ENCODE measurements at regions not wholly inside any gene's neighbourhood (a gene's known extent, or its start where the extent isn't known, plus 50 kb on each side); places are given as distances from the start of the nearest gene placed in this dataset.

DNA sequence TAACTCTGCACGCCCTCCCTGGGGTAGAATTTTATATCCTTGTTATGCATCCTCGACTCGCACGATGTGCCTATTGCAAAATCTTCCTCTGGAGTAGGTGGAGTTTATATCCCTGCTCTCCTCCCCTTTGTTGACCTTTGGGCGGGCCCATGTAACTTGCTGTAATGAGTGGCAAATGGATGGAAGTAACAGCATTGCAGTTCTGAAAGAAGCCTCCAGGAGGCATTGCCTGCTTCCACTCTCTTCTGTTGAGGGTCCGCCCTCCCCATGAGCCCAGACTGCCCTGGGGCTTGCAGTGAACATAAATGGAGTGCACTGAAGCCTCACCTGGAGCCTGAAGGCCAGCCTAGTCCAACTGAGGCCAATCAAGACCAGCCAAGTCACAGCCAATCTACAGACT, 62.2 kb upstream of the GRIK3 start:
- H3K27ac ChIP-seq: no peak overlapping the region
- H3K27me3 ChIP-seq: peaks cover 74% of the 10 kb centered on the region
- no peak overlapping the region for H3K4me3 ChIP-seq
- no peaks in the 10 kb centered on the region for H3K36me3 ChIP-seq
- 82 to 87% methylated on average over 2 to 4 of the region's 6 CpGs for WGBS, 2 donors (ENCODE audit: low coverage in 1 of 2)
- ATAC-seq: no peak
- peaks cover 0 to 5% (median 0%) of the 10 kb centered on the region in 3 donors for H3K9me3 ChIP-seq
- no peak for TF ChIP-seq POLR2AphosphoS5 (IDR thresholded peaks at IDR 0.05)
- TF ChIP-seq EP300 (IDR thresholded peaks at IDR 0.05): no peak
- TF ChIP-seq POLR2A (IDR thresholded peaks at IDR 0.05): no peak
- TF ChIP-seq, protein P1, sequence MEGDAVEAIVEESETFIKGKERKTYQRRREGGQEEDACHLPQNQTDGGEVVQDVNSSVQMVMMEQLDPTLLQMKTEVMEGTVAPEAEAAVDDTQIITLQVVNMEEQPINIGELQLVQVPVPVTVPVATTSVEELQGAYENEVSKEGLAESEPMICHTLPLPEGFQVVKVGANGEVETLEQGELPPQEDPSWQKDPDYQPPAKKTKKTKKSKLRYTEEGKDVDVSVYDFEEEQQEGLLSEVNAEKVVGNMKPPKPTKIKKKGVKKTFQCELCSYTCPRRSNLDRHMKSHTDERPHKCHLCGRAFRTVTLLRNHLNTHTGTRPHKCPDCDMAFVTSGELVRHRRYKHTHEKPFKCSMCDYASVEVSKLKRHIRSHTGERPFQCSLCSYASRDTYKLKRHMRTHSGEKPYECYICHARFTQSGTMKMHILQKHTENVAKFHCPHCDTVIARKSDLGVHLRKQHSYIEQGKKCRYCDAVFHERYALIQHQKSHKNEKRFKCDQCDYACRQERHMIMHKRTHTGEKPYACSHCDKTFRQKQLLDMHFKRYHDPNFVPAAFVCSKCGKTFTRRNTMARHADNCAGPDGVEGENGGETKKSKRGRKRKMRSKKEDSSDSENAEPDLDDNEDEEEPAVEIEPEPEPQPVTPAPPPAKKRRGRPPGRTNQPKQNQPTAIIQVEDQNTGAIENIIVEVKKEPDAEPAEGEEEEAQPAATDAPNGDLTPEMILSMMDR (IDR thresholded peaks at IDR 0.05): no peak
- no peaks in the 10 kb centered on the region for H3K4me1 ChIP-seq

GRCh38 chr1:37097731-37098130, 63.4 kb upstream of the GRIK3 start:
- ATAC-seq: no peak
- peaks cover 0 to 5% (median 0%) of the 10 kb centered on the region in 3 donors for H3K9me3 ChIP-seq
- no peaks in the 10 kb centered on the region for H3K36me3 ChIP-seq
- 63 to 64% methylated on average over 3 of the region's 7 CpGs for WGBS, 2 donors (ENCODE audit: low coverage in 1 of 2)
- TF ChIP-seq POLR2AphosphoS5 (IDR thresholded peaks at IDR 0.05): no peak
- no peak for TF ChIP-seq EP300 (IDR thresholded peaks at IDR 0.05)
- TF ChIP-seq, protein P1 (IDR thresholded peaks at IDR 0.05): no peak
- TF ChIP-seq POLR2A (IDR thresholded peaks at IDR 0.05): no peak
- H3K4me1 ChIP-seq: no peaks in the 10 kb centered on the region
- no peak overlapping the region for H3K4me3 ChIP-seq
- H3K27ac ChIP-seq: no peak overlapping the region
- peaks cover 72% of the 10 kb centered on the region for H3K27me3 ChIP-seq

DNA sequence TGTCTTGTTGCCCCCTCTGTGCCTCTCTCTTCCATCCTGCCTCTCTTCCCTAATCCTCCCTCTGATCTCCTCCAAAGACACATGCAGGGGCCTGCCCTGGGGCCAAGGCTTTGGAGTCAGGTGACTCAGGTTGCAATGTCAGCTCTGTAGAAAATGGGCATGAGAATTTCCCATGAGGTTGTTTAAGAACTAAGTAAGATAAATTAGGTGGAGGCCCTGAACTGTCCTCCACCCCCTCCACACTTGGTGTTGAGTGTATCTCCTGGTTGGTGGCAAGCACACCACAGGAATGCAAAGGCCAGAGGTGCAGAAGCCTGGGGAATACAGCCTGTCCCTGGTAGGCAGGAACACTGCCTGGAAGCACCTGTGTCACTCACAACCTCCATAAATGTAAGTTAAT, 63.9 kb upstream of the GRIK3 start:
- no peaks in the 10 kb centered on the region for H3K36me3 ChIP-seq
- ATAC-seq: no peak
- H3K27ac ChIP-seq: no peak overlapping the region
- TF ChIP-seq POLR2AphosphoS5 (IDR thresholded peaks at IDR 0.05) (no peak), EP300 (IDR thresholded peaks at IDR 0.05) (no peak), POLR2A (IDR thresholded peaks at IDR 0.05) (no peak)
- TF ChIP-seq, protein P1 (IDR thresholded peaks at IDR 0.05): no peak
- peaks cover 0 to 5% (median 0%) of the 10 kb centered on the region in 3 donors for H3K9me3 ChIP-seq
- no peak overlapping the region for H3K4me3 ChIP-seq
- H3K4me1 ChIP-seq: no peaks in the 10 kb centered on the region
- peaks cover 67% of the 10 kb centered on the region for H3K27me3 ChIP-seq

DNA sequence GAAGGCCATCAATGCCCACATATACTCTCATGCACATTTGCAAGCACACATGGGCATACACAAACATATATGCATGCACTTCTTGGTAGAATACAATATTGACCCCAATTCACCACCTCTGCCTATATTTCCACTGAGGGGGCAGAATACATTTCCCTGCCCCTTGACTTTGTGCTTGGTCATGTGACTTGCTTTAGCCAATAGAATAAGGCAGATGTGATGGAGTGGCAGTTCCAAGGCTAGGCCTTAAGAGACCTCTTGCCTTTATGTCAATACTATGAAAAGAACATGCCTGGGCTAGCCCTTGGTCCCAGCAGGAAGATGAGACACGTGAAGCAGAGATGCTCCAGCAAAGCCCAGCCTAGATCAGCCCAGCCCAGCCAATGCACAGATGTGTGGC, 66.0 kb upstream of the GRIK3 start:
- 0% methylated on average over 1 of the region's 1 CpG; no CpG with 5 or more reads in 1 of the 2 donors for WGBS, 2 donors (ENCODE audit: low coverage in 1 of 2)
- TF ChIP-seq POLR2A (IDR thresholded peaks at IDR 0.05): no peak
- H3K27me3 ChIP-seq: peaks cover 52% of the 10 kb centered on the region
- H3K27ac ChIP-seq: no peak overlapping the region
- H3K4me3 ChIP-seq: no peak overlapping the region
- H3K4me1 ChIP-seq: no peaks in the 10 kb centered on the region
- no peak for ATAC-seq
- H3K9me3 ChIP-seq: peaks cover 0 to 14% (median 0%) of the 10 kb centered on the region in 3 donors
- no peaks in the 10 kb centered on the region for H3K36me3 ChIP-seq

DNA sequence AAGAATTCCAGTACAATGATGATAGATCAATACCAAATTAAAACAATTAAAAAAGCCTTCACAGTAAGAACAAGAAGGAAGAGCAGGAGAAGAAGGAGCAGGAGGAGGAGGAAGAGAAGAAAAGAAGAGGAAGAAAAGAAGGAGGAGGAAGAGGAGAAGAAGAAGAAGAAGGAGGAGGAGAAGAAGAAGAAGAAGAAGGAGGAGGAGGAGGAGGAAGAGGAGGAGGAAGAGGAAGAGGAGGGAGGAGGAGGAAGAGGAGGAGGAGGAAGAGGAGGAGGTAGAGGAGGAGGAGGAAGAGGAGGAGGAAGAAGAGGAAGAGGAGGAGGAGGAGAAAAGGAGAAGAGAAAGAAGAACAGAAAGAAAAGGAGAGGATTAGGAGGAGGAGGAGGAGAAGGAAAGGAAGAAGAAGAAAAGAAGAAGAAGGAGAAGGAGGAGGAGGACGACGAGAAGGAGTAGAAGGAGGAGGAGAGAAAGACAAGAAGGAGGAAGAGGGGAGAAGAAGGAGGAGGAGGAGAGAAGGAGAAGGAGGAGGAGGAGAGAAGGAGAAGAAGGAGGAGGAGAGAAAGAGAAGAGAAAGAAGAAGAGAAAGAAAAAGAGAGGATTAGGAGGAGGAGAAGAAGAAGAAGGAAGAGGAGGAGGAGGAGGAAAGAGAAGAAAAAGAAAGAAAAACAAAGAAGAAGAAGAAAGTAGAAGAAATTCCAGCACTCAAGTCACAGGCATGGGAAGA, 68.5 kb upstream of the GRIK3 start:
- ATAC-seq: no peak
- Histone ChIP-seq H3K4me3 (no peak overlapping the region), H3K4me1 (no peaks in the 10 kb centered on the region), H3K9me3 (peaks cover 0 to 9% (median 0%) of the 10 kb centered on the region in 3 donors), H3K36me3 (no peaks in the 10 kb centered on the region), H3K27ac (no peak overlapping the region), H3K27me3 (peaks cover 29% of the 10 kb centered on the region)
- WGBS, 2 donors (ENCODE audit: low coverage in 1 of 2): 72 to 79% methylated on average over 2 of the region's 2 CpGs
- TF ChIP-seq, protein P1 (IDR thresholded peaks at IDR 0.05): no peak
- TF ChIP-seq POLR2A (IDR thresholded peaks at IDR 0.05) (no peak), EP300 (IDR thresholded peaks at IDR 0.05) (no peak), POLR2AphosphoS5 (IDR thresholded peaks at IDR 0.05) (no peak)
